ENCODE measurements at regions not wholly inside any gene's neighbourhood (a gene's known extent, or its start where the extent isn't known, plus 50 kb on each side); places are given as distances from the start of the nearest gene placed in this dataset.

GRCh38 chr1:81335876-81336275 is 464.9 kb upstream of the ADGRL2 start:
- no peak for TF ChIP-seq POLR2AphosphoS5 (IDR thresholded peaks at IDR 0.05; ENCODE audit: borderline replicate concordance, low read depth, low read length)
- TF ChIP-seq FOXP2 (optimal IDR thresholded peaks at IDR 0.05; ENCODE audit: control extremely low read depth, extremely low read length, insufficient read depth) = no peak
- no peak for TF ChIP-seq EZH2 (IDR thresholded peaks at IDR 0.05)

Data from SK-N-MC (cell line).